Astrocyte of the cerebellum (primary cell): ENCODE measurements at regions not wholly inside any gene's neighbourhood (a gene's known extent, or its start where the extent isn't known, plus 50 kb on each side); places are given as distances from the start of the nearest gene placed in this dataset.

ENCODE experiments used
- DNase-seq: peaks from one replicate; pipeline ENCODE4 v3.0.0-alpha.2; 2011; ENCODE audit warnings: low read depth
- H3K4me3 ChIP-seq: 2 replicates; pipeline ENCODE4 v1.5.1; 2011; ENCODE audit warnings: mild to moderate bottlenecking, low read depth, low read length, moderate library complexity
- in situ Hi-C: cut with HindIII; loops from 2 replicates; pipeline ENCODE4 v1.10.0; 2017; ENCODE audit warnings: low sequenced_read_pairs
- TF ChIP-seq, protein P1 (sequence below): IDR thresholded peaks from 2 replicates; pipeline ENCODE4 v1.5.1; 2012; ENCODE audit warnings: low read length, low read depth, moderate library complexity, mild to moderate bottlenecking; ENCODE audit errors: missing control alignments

DNA sequence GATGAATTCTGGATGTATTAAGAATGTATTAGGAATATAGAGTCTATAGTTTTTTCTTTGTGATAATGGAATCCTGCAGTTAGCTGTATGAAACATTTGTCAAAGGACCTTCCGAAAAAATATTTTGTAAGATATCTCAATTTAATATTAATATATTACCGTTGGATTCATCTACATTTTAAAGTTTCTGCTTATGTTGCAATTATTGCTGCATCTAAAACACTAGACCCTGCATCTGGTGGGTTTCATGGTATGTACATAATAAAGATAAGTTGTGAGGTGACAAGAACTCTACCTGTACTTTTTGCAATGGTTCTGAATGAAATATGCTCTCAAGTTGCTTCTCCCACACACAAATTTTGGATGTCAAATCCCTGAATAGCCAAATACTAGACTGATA, 565.9 kb upstream of the FBXO33 start:
- no peak for DNase-seq
- no peak overlapping the region for H3K4me3 ChIP-seq
- TF ChIP-seq, protein P1, sequence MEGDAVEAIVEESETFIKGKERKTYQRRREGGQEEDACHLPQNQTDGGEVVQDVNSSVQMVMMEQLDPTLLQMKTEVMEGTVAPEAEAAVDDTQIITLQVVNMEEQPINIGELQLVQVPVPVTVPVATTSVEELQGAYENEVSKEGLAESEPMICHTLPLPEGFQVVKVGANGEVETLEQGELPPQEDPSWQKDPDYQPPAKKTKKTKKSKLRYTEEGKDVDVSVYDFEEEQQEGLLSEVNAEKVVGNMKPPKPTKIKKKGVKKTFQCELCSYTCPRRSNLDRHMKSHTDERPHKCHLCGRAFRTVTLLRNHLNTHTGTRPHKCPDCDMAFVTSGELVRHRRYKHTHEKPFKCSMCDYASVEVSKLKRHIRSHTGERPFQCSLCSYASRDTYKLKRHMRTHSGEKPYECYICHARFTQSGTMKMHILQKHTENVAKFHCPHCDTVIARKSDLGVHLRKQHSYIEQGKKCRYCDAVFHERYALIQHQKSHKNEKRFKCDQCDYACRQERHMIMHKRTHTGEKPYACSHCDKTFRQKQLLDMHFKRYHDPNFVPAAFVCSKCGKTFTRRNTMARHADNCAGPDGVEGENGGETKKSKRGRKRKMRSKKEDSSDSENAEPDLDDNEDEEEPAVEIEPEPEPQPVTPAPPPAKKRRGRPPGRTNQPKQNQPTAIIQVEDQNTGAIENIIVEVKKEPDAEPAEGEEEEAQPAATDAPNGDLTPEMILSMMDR, result no peak
- in situ Hi-C loops, result no loop called here

DNA sequence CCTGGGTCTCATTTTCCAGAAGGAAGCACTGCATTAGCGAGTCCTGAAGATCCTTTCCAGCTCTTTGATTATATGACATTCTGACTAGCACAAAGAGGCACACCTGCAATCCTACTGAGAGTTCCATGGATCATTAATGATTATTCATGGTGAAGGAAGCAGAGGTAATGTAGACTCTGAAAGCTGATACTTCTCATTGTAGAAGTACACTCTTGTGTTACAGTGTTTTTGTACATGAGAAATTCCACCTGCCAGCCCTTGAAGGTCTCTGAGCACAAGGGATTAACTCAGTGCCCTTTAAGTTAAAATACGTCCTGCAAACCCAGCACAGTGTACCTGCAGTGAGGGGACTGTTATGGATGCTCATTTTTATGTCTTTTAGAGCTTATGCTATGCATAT, 558.8 kb upstream of the FBXO33 start:
- in situ Hi-C loops, result no loop called here
- no peak for DNase-seq
- H3K4me3 ChIP-seq, result no peak overlapping the region
- TF ChIP-seq, protein P1, result no peak

GRCh38 chr14:39988939-39989338, 556.7 kb upstream of the FBXO33 start:
- DNase-seq, result peak; percentile 68
- TF ChIP-seq, protein P1, result peak; percentile 39
- no peak overlapping the region for H3K4me3 ChIP-seq
- in situ Hi-C loops, result no loop called here

GRCh38 chr14:39984323-39984722, 552.1 kb upstream of the FBXO33 start:
- H3K4me3 ChIP-seq, result no peak overlapping the region
- TF ChIP-seq, protein P1, result no peak
- DNase-seq, result no peak
- in situ Hi-C loops, result no loop called here

GRCh38 chr14:39977198-39977597, 545.0 kb upstream of the FBXO33 start:
- in situ Hi-C loops, result no loop called here
- no peak overlapping the region for H3K4me3 ChIP-seq
- TF ChIP-seq, protein P1, result no peak
- no peak for DNase-seq

DNA sequence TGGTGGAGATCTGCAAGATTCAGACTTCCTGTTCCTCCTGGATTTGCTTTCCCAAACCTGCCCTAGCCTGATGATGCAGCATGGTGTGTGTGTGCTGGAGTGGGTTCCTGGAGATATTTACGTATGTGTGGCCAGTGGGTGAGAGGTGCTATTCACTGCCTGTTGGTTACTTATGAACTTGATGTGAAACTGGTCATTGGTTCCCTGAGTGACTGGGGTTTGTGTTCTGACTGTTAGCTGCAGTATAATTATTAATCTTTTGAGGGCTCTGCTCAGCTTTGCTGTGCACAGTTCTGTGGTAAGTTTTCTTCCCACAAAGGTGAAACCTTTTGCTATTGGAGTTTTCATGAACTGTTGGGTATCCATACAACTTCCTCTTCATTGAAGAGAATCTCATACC, 541.8 kb upstream of the FBXO33 start:
- DNase-seq, result no peak
- H3K4me3 ChIP-seq, result no peak overlapping the region
- in situ Hi-C loops, result no loop called here
- TF ChIP-seq, protein P1, result no peak

DNA sequence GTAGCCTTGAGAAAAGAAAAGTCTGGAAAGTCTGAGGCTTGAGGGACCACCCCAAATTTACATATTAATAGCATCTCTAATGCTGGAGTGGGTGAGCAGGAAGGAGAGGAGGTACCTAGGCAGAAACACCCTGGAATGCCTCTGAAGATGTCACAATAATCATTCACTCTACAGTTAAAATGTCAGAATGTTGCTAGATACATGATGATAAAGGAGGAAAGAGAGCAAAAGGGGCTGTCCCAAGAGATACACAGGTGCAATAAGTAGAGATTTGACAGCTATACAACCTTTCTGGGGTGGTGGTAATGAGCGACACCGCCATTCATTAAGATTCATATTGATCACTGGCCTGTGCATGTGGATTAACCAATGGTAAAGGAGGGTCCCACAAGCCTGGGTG, 540.5 kb upstream of the FBXO33 start:
- in situ Hi-C loops, result no loop called here

More for the DNA sequence above, 540.5 kb upstream of the FBXO33 start:
- no peak for DNase-seq
- TF ChIP-seq, protein P1, result no peak
- no peak overlapping the region for H3K4me3 ChIP-seq
